ENCODE measurements at regions not wholly inside any gene's neighbourhood (a gene's known extent, or its start where the extent isn't known, plus 50 kb on each side); places are given as distances from the start of the nearest gene placed in this dataset.

GRCh38 chr4:12712648-12713339 is 771.3 kb downstream of the RAB28 start (continued):
- TF ChIP-seq NR2F2 (IDR thresholded peaks at IDR 0.05) = no peak
- no peak for TF ChIP-seq REST (IDR thresholded peaks at IDR 0.05)
- TF ChIP-seq GABPA (IDR thresholded peaks at IDR 0.05 in 1 of 2, conservative IDR thresholded peaks at IDR 0.05 in 1 of 2) = no peak
- TF ChIP-seq, protein P1, sequence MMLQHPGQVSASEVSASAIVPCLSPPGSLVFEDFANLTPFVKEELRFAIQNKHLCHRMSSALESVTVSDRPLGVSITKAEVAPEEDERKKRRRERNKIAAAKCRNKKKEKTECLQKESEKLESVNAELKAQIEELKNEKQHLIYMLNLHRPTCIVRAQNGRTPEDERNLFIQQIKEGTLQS (IDR thresholded peaks at IDR 0.05) = no peak
- no peak for TF ChIP-seq FOXA1 (IDR thresholded peaks at IDR 0.05)

- H3K36me3 ChIP-seq (ENCODE audit: control insufficient read depth in 4 of 4, insufficient read depth in 3 of 4, low read depth in 1 of 4, low read length in 3 of 4) = no peaks in the 10 kb centered on the region
- WGBS = 87% methylated on average over 1 of the region's 1 CpG
- no peaks in the 10 kb centered on the region for H3K4me1 ChIP-seq (ENCODE audit: control insufficient read depth in 4 of 4, insufficient read depth in 4 of 4, low read length in 3 of 4)
These were observed 776.6 kb downstream of the RAB28 start for GRCh38 chr4:12707381-12708175.

More at GRCh38 chr4:12707381-12708175, 776.6 kb downstream of the RAB28 start:
- Histone ChIP-seq H3K27ac (ENCODE audit: low read depth in 1 of 2, low read length in 2 of 2) (no peak overlapping the region), H3K4me3 (ENCODE audit: low read depth in 1 of 3, low read length in 3 of 3) (no peak overlapping the region), H3K27me3 (ENCODE audit: control insufficient read depth in 4 of 4, insufficient read depth in 4 of 4, low read length in 3 of 4) (no peaks in the 10 kb centered on the region), H3K9ac (ENCODE audit: low read depth in 1 of 2, low read length in 2 of 2) (no peak overlapping the region), H3K9me3 (ENCODE audit: control insufficient read depth in 4 of 4, low read length in 3 of 4) (no peaks in the 10 kb centered on the region)
- no peak for DNase-seq (ENCODE audit: low spot score)
- TF ChIP-seq JUND (IDR thresholded peaks at IDR 0.05) (no peak), NR2F2 (IDR thresholded peaks at IDR 0.05) (no peak), GABPA (IDR thresholded peaks at IDR 0.05 in 1 of 2, conservative IDR thresholded peaks at IDR 0.05 in 1 of 2) (no peak), SP1 (IDR thresholded peaks at IDR 0.05) (no peak), REST (IDR thresholded peaks at IDR 0.05) (no peak), FOXA1 (IDR thresholded peaks at IDR 0.05) (no peak), MAX (IDR thresholded peaks at IDR 0.05) (no peak), HNF4G (IDR thresholded peaks at IDR 0.05) (no peak), TAF1 (conservative IDR thresholded peaks at IDR 0.05) (no peak), HNF4A (conservative IDR thresholded peaks at IDR 0.05) (no peak), EGR1 (IDR thresholded peaks at IDR 0.05; ENCODE audit: low read depth in 2 of 2) (no peak), CTCF (IDR thresholded peaks at IDR 0.05; ENCODE audit: low read depth, low read length, missing input control) (no peak), RXRA (IDR thresholded peaks at IDR 0.05) (no peak), YY1 (IDR thresholded peaks at IDR 0.05) (no peak), RAD21 (IDR thresholded peaks at IDR 0.05) (no peak)
